PC-9 (cell line): ENCODE measurements at regions not wholly inside any gene's neighbourhood (a gene's known extent, or its start where the extent isn't known, plus 50 kb on each side); places are given as distances from the start of the nearest gene placed in this dataset.

ENCODE experiments used
- BruUV-seq: library from RNA; stranded (reverse); fragments of 400-500 nt; replicated peaks from 2 replicates; lab custom pipeline; 2021; lab: Mats Ljungman, UMichigan
- CTCF ChIA-PET: fragments of 300-600 bp; sonication (Branson Sonifier 250); formaldehyde crosslinking; loops from one replicate; lab custom pipeline; 2022; ENCODE audit warnings: antibody characterized with exemption; lab: Charles Lee
- POLR2A ChIA-PET: fragments of 300-600 bp; sonication (Branson Sonifier 250); formaldehyde crosslinking; loops from one replicate; lab custom pipeline; 2022; ENCODE audit warnings: antibody characterized with exemption; ENCODE audit not compliant: unreplicated experiment; lab: Charles Lee
- DNase-seq, 2 experiments: peaks; one replicate each; pipeline versions ENCODE4 v3.0.0 to v3.0.0-alpha.2; 2015 to 2022; ENCODE audit warnings: mixed read lengths in 1 of 2
- H2AFZ ChIP-seq: fragments of 200-600 bp; sonication (generic); 2 replicates; pipeline ENCODE4 v1.8.1; 2017; ENCODE audit warnings: antibody characterized with exemption
- H3F3A ChIP-seq: fragments of 200-600 bp; sonication (generic); 2 replicates; pipeline ENCODE4 v1.8.1; 2017; ENCODE audit warnings: antibody characterized with exemption, mild to moderate bottlenecking, low read depth; ENCODE audit not compliant: insufficient read depth
- H3K27ac ChIP-seq: fragments of 200-600 bp; sonication (generic); 2 replicates; pipeline ENCODE4 v1.6.1; 2016; ENCODE audit warnings: mixed run types
- H3K27me3 ChIP-seq: fragments of 200-600 bp; sonication (generic); 2 replicates; pipeline ENCODE4 v1.6.1; 2016; ENCODE audit warnings: low read depth, mixed run types; ENCODE audit not compliant: insufficient read depth
- H3K36me3 ChIP-seq: fragments of 200-600 bp; sonication (generic); 2 replicates; pipeline ENCODE4 v1.6.1; 2016; ENCODE audit warnings: low read depth, mixed run types
- H3K4me1 ChIP-seq: fragments of 200-600 bp; sonication (generic); replicated peaks from 2 replicates; pipeline ENCODE4 v1.6.1; 2016; ENCODE audit warnings: mixed run types; ENCODE audit not compliant: insufficient read depth
- H3K4me2 ChIP-seq: fragments of 200-600 bp; sonication (generic); 2 replicates; pipeline ENCODE4 v1.6.1; 2017; ENCODE audit warnings: mixed run types
- H3K4me3 ChIP-seq: fragments of 200-600 bp; sonication (generic); 2 replicates; pipeline ENCODE4 v1.6.1; 2016; ENCODE audit warnings: mixed run types
- H3K79me2 ChIP-seq: fragments of 200-600 bp; sonication (generic); 2 replicates; pipeline ENCODE4 v1.6.1; 2017; ENCODE audit warnings: low read depth, mixed run types
- H3K9me2 ChIP-seq: fragments of 200-600 bp; sonication (generic); 2 replicates; pipeline ENCODE4 v1.8.1; 2017; ENCODE audit warnings: mild to moderate bottlenecking; ENCODE audit not compliant: insufficient read depth
- H3K9me3 ChIP-seq: fragments of 200-600 bp; sonication (generic); 2 replicates; pipeline ENCODE4 v1.8.1; 2016; ENCODE audit warnings: low read depth; ENCODE audit not compliant: insufficient read depth
- H4K20me1 ChIP-seq: fragments of 200-600 bp; sonication (generic); 2 replicates; pipeline ENCODE4 v1.8.1; 2017; ENCODE audit not compliant: insufficient read depth
- CTCF ChIP-seq: fragments of 200-600 bp; sonication (generic); conservative IDR thresholded peaks from 2 replicates; pipeline ENCODE4 v1.6.1; 2017; ENCODE audit warnings: mixed run types, antibody characterized with exemption, mild to moderate bottlenecking, moderate library complexity
- EZH2 ChIP-seq: fragments of 200-600 bp; sonication (generic); IDR thresholded peaks from 2 replicates; pipeline ENCODE4 v1.8.0; 2017; ENCODE audit warnings: antibody characterized with exemption, low read depth
- intact Hi-C: fragments of 100-400 bp; cut with micrococcal nuclease; formaldehyde crosslinking; loops from one replicate; pipeline ENCODE4 v1.10.0; 2022; ENCODE audit not compliant: unreplicated experiment

GRCh38 chr16:62386411-62386810 is 350.2 kb upstream of the CDH8 start:
- no TSS peak for BruUV-seq
- H3K79me2 ChIP-seq = no peaks in the 10 kb centered on the region
- H3K36me3 ChIP-seq = no peaks in the 10 kb centered on the region
- no peaks in the 10 kb centered on the region for H3F3A ChIP-seq
- TF ChIP-seq EZH2 (no peak), CTCF (no peak)
- no peak overlapping the region for H3K27ac ChIP-seq
- no peaks in the 10 kb centered on the region for H3K9me2 ChIP-seq
- no peak overlapping the region for H3K4me3 ChIP-seq
- no peak overlapping the region for H3K4me2 ChIP-seq
- POLR2A ChIA-PET = no interaction called here
- no peak overlapping the region for H2AFZ ChIP-seq
- CTCF ChIA-PET = no interaction called here
- H3K27me3 ChIP-seq = no peaks in the 10 kb centered on the region
- intact Hi-C loops = no loop called here
- H3K9me3 ChIP-seq = no peaks in the 10 kb centered on the region
- H3K4me1 ChIP-seq = no peaks in the 10 kb centered on the region
- no peaks in the 10 kb centered on the region for H4K20me1 ChIP-seq
- no peak for DNase-seq

GRCh38 chr16:62383941-62384340 is 347.7 kb upstream of the CDH8 start:
- ChIA-PET POLR2A (no interaction called here), CTCF (no interaction called here)
- Histone ChIP-seq H3K36me3 (no peaks in the 10 kb centered on the region), H2AFZ (no peak overlapping the region), H3K9me2 (no peaks in the 10 kb centered on the region), H3K4me1 (no peaks in the 10 kb centered on the region), H4K20me1 (no peaks in the 10 kb centered on the region), H3K27ac (no peak overlapping the region), H3K27me3 (no peaks in the 10 kb centered on the region), H3K9me3 (no peaks in the 10 kb centered on the region), H3K79me2 (no peaks in the 10 kb centered on the region), H3K4me3 (no peak overlapping the region), H3F3A (no peaks in the 10 kb centered on the region), H3K4me2 (no peak overlapping the region)
- DNase-seq = no peak
- intact Hi-C loops = no loop called here
- no peak for TF ChIP-seq EZH2
- no peak for TF ChIP-seq CTCF
- BruUV-seq = no TSS peak

- Histone ChIP-seq H3K9me3 (no peaks in the 10 kb centered on the region), H3K4me3 (no peak overlapping the region), H3K4me2 (no peak overlapping the region), H3K27me3 (no peaks in the 10 kb centered on the region), H3F3A (no peaks in the 10 kb centered on the region), H3K9me2 (no peaks in the 10 kb centered on the region), H2AFZ (no peak overlapping the region), H4K20me1 (no peaks in the 10 kb centered on the region), H3K79me2 (no peaks in the 10 kb centered on the region), H3K36me3 (no peaks in the 10 kb centered on the region), H3K4me1 (no peaks in the 10 kb centered on the region), H3K27ac (no peak overlapping the region)
- ChIA-PET POLR2A (no interaction called here), CTCF (no interaction called here)
- no peak for DNase-seq
- BruUV-seq = no TSS peak
- TF ChIP-seq CTCF (no peak), EZH2 (no peak)
- intact Hi-C loops = no loop called here
These were observed 334.2 kb upstream of the CDH8 start for GRCh38 chr16:62370445-62370844.
